Neural cell (in vitro differentiated cells): ENCODE measurements at regions not wholly inside any gene's neighbourhood (a gene's known extent, or its start where the extent isn't known, plus 50 kb on each side); places are given as distances from the start of the nearest gene placed in this dataset.

Experiments
- H2AFZ ChIP-seq: fragments of 200-600, 300-800 bp; sonication (generic), shearing (Covaris generic); 2 replicates; pipeline ENCODE4 v1.6.0; 2014; ENCODE audit warnings: low read depth, mild to moderate bottlenecking, antibody characterized with exemption, low read length, moderate library complexity
- H3F3A ChIP-seq: fragments of 200-600 bp; shearing (Covaris generic); 2 replicates; pipeline ENCODE4 v1.6.1; 2016; ENCODE audit warnings: mild to moderate bottlenecking, moderate library complexity, mixed read lengths, antibody characterized with exemption, low read length; ENCODE audit not compliant: insufficient read depth, poor library complexity, severe bottlenecking
- H3K27ac ChIP-seq: fragments of 200-600, 300-800 bp; sonication (generic), shearing (Covaris generic); 2 replicates; pipeline ENCODE4 v1.5.1; 2014; ENCODE audit warnings: mild to moderate bottlenecking, low read length, moderate library complexity
- H3K27me3 ChIP-seq: fragments of 300-800, 200-600 bp; sonication (generic), shearing (Covaris generic); 2 replicates; pipeline ENCODE4 v1.6.0; 2014; ENCODE audit warnings: mild to moderate bottlenecking, low read depth, low read length, moderate library complexity; ENCODE audit not compliant: insufficient read depth
- H3K36me3 ChIP-seq: fragments of 300-800, 200-600 bp; sonication (generic), shearing (Covaris generic); 2 replicates; pipeline ENCODE4 v1.5.1; 2014; ENCODE audit warnings: mild to moderate bottlenecking, antibody characterized with exemption, low read length, moderate library complexity; ENCODE audit not compliant: insufficient read depth
- H3K4me2 ChIP-seq: fragments of 300-800, 200-600 bp; sonication (generic), shearing (Covaris generic); 2 replicates; pipeline ENCODE4 v1.6.0; 2014; ENCODE audit warnings: mild to moderate bottlenecking, low read length
- H3K4me3 ChIP-seq: fragments of 300-800, 200-600 bp; sonication (generic), shearing (Covaris generic); 2 replicates; pipeline ENCODE4 v1.5.1; 2014; ENCODE audit warnings: mild to moderate bottlenecking, low read length, moderate library complexity
- H3K79me2 ChIP-seq: fragments of 200-600 bp; shearing (Covaris generic); replicated peaks from 2 replicates; pipeline ENCODE4 v1.6.0; 2014; ENCODE audit warnings: mild to moderate bottlenecking, low read length, moderate library complexity; ENCODE audit not compliant: insufficient read depth
- H3K9ac ChIP-seq: fragments of 300-800, 200-600 bp; sonication (generic), shearing (Covaris generic); 2 replicates; pipeline ENCODE4 v1.6.1; 2016; ENCODE audit warnings: mild to moderate bottlenecking, low read length, mixed read lengths
- H3K9me2 ChIP-seq: fragments of 200-600 bp; shearing (Covaris generic); 2 replicates; pipeline ENCODE4 v1.6.1; 2016; ENCODE audit warnings: mild to moderate bottlenecking, low read length, mixed read lengths; ENCODE audit not compliant: insufficient read depth
- H3K9me3 ChIP-seq: fragments of 200-600, 300-800 bp; sonication (generic), shearing (Covaris generic); 2 replicates; pipeline ENCODE4 v1.6.1; 2016; ENCODE audit warnings: mild to moderate bottlenecking, mixed run types, low read length, moderate library complexity, mixed read lengths
- H4K20me1 ChIP-seq: fragments of 200-600 bp; shearing (Covaris generic); 2 replicates; pipeline ENCODE4 v1.6.1; 2016; ENCODE audit warnings: mild to moderate bottlenecking, mixed run types; ENCODE audit not compliant: insufficient read depth
- EP300 ChIP-seq: fragments of 450-650 bp; conservative IDR thresholded peaks from 2 replicates; pipeline ENCODE4 v1.6.1; 2014; ENCODE audit warnings: antibody characterized with exemption, mild to moderate bottlenecking, moderate library complexity; ENCODE audit not compliant: poor library complexity, severe bottlenecking
- EZH2 ChIP-seq: fragments of 200-600, 300-800 bp; shearing (Covaris generic), sonication (generic); IDR thresholded peaks from 2 replicates; pipeline ENCODE4 v1.6.1; 2014; ENCODE audit warnings: antibody characterized with exemption, low read length, borderline replicate concordance, mild to moderate bottlenecking; ENCODE audit not compliant: insufficient read depth, poor library complexity, severe bottlenecking
- MXI1 ChIP-seq: fragments of 450-650 bp; conservative IDR thresholded peaks from 2 replicates; pipeline ENCODE4 v1.6.1; 2014; ENCODE audit warnings: antibody characterized with exemption, mild to moderate bottlenecking; ENCODE audit not compliant: poor library complexity, severe bottlenecking
- POLR2AphosphoS5 ChIP-seq: IDR thresholded peaks from 2 replicates; pipeline ENCODE4 v1.6.1; 2012
- RAD21 ChIP-seq: fragments of 450-650 bp; conservative IDR thresholded peaks from 2 replicates; pipeline ENCODE4 v1.6.1; 2014; ENCODE audit warnings: antibody characterized with exemption, mild to moderate bottlenecking, moderate library complexity
- SMC3 ChIP-seq: fragments of 450-650 bp; conservative IDR thresholded peaks from 2 replicates; pipeline ENCODE4 v1.6.1; 2014; ENCODE audit warnings: antibody characterized with exemption, mild to moderate bottlenecking, moderate library complexity; ENCODE audit not compliant: poor library complexity
- TAF1 ChIP-seq: IDR thresholded peaks from 2 replicates; pipeline ENCODE4 v1.6.1; 2012; ENCODE audit warnings: low read depth
- TF ChIP-seq, protein P1 (sequence below): IDR thresholded peaks from 2 replicates; pipeline ENCODE4 v1.6.1; 2012; ENCODE audit warnings: borderline replicate concordance
- TF ChIP-seq, protein P2 (sequence below): fragments of 450-650 bp; IDR thresholded peaks from 2 replicates; pipeline ENCODE4 v1.5.1; 2014; ENCODE audit warnings: antibody characterized with exemption, mild to moderate bottlenecking, moderate library complexity; ENCODE audit not compliant: poor library complexity, severe bottlenecking

DNA sequence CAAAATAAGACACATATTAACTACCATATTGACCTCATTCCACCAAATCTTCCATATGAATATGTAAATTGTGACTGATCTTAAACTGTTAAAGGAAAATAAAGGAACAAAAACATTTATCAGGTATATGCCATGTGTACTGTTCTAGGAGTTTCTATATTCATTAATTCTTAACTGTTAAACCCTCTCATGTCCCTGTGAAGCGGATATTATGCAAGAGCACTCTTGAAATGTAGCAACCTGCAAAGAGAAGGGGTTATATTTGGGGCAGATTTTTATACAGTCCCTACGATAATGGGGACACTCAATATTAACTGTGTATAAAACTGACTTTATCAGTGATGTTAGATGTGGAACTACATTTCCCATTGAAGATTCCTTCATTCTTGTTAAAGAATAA lies 184.9 kb upstream of the OR13F1 start:
- Histone ChIP-seq H3K79me2 (no peaks in the 10 kb centered on the region), H3K27me3 (no peaks in the 10 kb centered on the region), H3K4me3 (no peak overlapping the region), H3K27ac (no peak overlapping the region), H2AFZ (no peak overlapping the region), H3K36me3 (no peaks in the 10 kb centered on the region), H3K9me3 (no peaks in the 10 kb centered on the region), H3K4me2 (no peak overlapping the region), H3K9me2 (no peaks in the 10 kb centered on the region), H3K9ac (no peak overlapping the region), H3F3A (no peaks in the 10 kb centered on the region), H4K20me1 (no peaks in the 10 kb centered on the region)
- TF ChIP-seq EZH2 (no peak), RAD21 (no peak), SMC3 (no peak), POLR2AphosphoS5 (no peak), EP300 (no peak), MXI1 (no peak), TAF1 (no peak)
- TF ChIP-seq, protein P1, sequence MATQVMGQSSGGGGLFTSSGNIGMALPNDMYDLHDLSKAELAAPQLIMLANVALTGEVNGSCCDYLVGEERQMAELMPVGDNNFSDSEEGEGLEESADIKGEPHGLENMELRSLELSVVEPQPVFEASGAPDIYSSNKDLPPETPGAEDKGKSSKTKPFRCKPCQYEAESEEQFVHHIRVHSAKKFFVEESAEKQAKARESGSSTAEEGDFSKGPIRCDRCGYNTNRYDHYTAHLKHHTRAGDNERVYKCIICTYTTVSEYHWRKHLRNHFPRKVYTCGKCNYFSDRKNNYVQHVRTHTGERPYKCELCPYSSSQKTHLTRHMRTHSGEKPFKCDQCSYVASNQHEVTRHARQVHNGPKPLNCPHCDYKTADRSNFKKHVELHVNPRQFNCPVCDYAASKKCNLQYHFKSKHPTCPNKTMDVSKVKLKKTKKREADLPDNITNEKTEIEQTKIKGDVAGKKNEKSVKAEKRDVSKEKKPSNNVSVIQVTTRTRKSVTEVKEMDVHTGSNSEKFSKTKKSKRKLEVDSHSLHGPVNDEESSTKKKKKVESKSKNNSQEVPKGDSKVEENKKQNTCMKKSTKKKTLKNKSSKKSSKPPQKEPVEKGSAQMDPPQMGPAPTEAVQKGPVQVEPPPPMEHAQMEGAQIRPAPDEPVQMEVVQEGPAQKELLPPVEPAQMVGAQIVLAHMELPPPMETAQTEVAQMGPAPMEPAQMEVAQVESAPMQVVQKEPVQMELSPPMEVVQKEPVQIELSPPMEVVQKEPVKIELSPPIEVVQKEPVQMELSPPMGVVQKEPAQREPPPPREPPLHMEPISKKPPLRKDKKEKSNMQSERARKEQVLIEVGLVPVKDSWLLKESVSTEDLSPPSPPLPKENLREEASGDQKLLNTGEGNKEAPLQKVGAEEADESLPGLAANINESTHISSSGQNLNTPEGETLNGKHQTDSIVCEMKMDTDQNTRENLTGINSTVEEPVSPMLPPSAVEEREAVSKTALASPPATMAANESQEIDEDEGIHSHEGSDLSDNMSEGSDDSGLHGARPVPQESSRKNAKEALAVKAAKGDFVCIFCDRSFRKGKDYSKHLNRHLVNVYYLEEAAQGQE: no peak
- TF ChIP-seq, protein P2, sequence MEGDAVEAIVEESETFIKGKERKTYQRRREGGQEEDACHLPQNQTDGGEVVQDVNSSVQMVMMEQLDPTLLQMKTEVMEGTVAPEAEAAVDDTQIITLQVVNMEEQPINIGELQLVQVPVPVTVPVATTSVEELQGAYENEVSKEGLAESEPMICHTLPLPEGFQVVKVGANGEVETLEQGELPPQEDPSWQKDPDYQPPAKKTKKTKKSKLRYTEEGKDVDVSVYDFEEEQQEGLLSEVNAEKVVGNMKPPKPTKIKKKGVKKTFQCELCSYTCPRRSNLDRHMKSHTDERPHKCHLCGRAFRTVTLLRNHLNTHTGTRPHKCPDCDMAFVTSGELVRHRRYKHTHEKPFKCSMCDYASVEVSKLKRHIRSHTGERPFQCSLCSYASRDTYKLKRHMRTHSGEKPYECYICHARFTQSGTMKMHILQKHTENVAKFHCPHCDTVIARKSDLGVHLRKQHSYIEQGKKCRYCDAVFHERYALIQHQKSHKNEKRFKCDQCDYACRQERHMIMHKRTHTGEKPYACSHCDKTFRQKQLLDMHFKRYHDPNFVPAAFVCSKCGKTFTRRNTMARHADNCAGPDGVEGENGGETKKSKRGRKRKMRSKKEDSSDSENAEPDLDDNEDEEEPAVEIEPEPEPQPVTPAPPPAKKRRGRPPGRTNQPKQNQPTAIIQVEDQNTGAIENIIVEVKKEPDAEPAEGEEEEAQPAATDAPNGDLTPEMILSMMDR: no peak

DNA sequence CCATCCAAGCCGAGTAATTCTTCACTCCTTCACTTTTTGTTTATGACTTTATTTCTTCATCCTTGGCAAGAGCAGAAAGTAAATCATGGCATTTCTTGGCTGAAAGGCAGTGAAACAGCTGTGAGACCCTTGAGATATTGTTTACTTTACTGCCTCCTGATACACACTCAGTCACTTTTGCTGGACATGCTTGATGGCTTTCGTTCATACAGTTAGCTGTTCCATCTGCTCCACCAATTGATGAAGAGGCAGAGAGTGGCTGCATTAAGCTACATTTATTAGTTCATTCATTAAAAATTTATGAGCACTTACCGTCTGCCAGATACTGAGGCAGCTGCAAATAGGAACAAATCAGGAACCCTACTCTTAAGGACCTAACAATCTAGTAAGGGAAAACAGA lies 184.4 kb upstream of the OR13F1 start:
- H4K20me1 ChIP-seq: no peaks in the 10 kb centered on the region
- H3K4me2 ChIP-seq: no peak overlapping the region
- H3K9me2 ChIP-seq: no peaks in the 10 kb centered on the region
- no peaks in the 10 kb centered on the region for H3K27me3 ChIP-seq
- H3K4me3 ChIP-seq: no peak overlapping the region
- no peaks in the 10 kb centered on the region for H3K79me2 ChIP-seq
- H3K27ac ChIP-seq: no peak overlapping the region
- no peaks in the 10 kb centered on the region for H3K36me3 ChIP-seq
- H3K9ac ChIP-seq: no peak overlapping the region
- no peak for TF ChIP-seq EP300
- TF ChIP-seq RAD21: no peak
- TF ChIP-seq SMC3: no peak
- no peaks in the 10 kb centered on the region for H3K9me3 ChIP-seq
- no peaks in the 10 kb centered on the region for H3F3A ChIP-seq
- no peak overlapping the region for H2AFZ ChIP-seq

DNA sequence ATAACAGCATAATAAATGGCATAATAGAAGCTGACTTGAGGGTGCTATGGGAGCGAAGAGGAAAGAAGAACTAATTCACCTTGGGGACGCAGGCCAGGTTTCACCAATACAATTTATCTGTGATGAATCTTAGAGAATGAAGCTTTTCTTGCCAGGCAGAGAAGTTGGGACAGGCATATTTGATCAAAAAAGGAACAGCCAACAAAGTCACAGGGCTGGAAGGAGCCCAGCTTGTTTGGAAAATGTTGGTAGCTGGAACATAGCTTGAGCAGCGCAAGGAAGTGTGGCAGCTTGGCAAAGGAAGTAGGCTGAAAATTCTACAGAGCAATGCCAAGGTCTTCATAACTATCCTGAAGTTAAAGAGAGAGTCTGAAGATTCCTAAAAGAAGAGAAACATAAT lies 181.5 kb upstream of the OR13F1 start:
- H3K4me3 ChIP-seq: no peak overlapping the region
- no peak overlapping the region for H3K9ac ChIP-seq
- no peaks in the 10 kb centered on the region for H3K79me2 ChIP-seq
- H3K9me3 ChIP-seq: no peaks in the 10 kb centered on the region
- TF ChIP-seq, protein P1: no peak
- TF ChIP-seq RAD21 (no peak), EP300 (no peak), POLR2AphosphoS5 (no peak), TAF1 (no peak), MXI1 (no peak), EZH2 (no peak), SMC3 (no peak)
- TF ChIP-seq, protein P2: no peak
- H3K4me2 ChIP-seq: no peak overlapping the region
- H2AFZ ChIP-seq: no peak overlapping the region
- H3K27ac ChIP-seq: no peak overlapping the region
- no peaks in the 10 kb centered on the region for H4K20me1 ChIP-seq
- H3K36me3 ChIP-seq: no peaks in the 10 kb centered on the region
- H3F3A ChIP-seq: no peaks in the 10 kb centered on the region
- H3K27me3 ChIP-seq: no peaks in the 10 kb centered on the region
- H3K9me2 ChIP-seq: no peaks in the 10 kb centered on the region
